ENCODE measurements at regions not wholly inside any gene's neighbourhood (a gene's known extent, or its start where the extent isn't known, plus 50 kb on each side); places are given as distances from the start of the nearest gene placed in this dataset.
"Not testable (repeated sequence)": the region's sequence is repeated elsewhere in the genome, so short reads cannot be mapped to it uniquely, and the experiment has no call there.

- no peak for DNase-seq
These were observed 55.5 kb downstream of the TPBG start for GRCh38 chr6:82419132-82419581.

- DNase-seq: no peak
These were observed 56.2 kb downstream of the TPBG start for GRCh38 chr6:82419859-82420258.

GRCh38 chr6:82430611-82431010 is 67.0 kb downstream of the TPBG start:
- no peak for DNase-seq

DNA sequence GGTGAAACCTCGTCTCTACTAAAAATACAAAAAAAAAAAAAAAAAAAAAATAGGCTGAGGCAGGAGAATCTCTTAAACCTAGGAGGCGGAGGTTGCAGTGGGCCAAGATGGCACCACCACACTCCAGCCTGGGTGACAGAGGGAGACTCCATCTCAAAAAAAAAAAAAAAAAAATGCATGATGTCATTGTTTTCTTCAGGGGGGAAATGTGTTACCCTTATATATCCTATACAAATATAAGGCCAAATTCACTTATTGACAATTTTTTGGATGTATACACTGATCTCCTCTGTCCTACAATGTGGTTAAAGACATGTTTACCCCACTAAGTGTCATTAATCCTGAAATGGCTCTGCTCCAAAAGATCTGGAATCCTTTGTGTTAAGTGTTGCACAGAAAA is 73.1 kb downstream of the TPBG start:
- no peak for DNase-seq

DNA sequence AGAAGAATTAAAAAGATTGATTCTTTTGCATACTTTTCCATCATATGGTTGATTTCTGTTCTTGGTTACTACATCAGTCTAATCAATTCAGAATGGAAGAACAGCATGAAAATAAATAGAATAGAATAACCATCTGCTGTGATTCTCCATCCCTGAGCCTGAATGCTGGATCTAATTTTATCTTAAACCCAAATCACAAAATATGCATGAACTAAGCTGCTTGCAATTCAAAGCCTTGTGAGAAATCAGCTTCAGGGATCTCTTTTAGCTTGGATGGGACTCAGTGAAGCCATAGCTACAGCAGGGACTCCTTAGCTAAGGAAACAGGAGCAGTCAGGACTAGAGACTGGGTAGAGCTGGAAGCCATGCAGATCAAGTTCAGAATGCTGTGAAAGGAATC is 74.1 kb downstream of the TPBG start:
- DNase-seq: no peak

DNA sequence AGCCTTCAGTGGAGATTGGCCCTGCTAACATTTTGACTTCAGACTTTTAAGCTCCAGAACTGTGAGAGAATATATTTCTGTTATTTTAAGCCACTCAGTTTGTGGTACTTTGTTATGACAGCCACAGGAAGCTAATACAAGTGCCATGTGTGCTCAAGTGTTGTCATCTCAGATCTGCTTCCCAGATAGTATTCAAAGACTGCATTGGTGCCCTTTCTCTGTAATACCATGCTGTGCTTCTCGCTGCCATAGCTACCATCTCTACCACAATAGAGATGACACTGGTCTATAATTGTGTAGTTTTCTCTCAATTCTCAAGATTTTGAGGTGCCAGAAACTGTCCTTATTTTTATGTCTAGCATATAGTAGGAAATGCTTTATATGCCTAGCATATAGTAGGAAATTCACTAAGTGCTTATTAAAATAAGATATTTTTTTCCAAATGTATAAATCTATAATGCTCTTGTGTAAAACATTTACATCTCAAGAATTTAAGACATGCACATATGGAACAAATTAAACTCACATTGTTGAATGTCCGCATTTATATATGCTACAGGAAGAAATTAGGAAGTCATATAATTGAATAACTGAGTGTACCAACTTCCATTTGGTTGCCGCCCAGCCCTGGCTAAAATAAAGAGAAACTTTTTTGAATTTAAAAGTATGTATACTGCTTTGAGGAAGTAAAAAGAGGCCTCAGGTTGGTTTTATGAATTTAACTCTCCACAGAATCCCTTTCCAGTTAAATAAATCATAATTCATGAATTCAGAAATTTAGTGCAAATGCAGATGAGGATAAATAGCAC is 77.6 kb downstream of the TPBG start:
- DNase-seq: no peak

GRCh38 chr6:82442061-82442719 is 78.6 kb downstream of the TPBG start:
- no peak for DNase-seq

DNA sequence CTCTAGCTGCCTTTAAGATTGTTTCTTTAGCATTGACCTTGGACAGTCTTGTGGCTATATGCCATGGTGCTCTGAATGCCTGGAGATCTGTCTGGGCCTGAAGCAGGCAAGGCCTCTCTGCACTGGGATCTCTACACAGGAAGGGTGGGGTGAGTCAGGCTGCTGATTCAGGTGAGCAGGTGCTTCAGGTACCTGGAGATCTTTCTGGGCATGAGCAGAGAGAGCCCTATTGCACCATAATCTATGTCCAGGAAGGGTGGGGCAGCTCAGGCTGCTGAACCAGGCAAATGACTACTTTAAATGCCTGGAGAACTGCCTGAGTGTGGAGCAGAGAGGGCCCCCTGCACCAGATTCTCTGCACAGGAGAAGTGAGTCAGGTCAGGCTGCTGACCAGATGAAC is 94.5 kb downstream of the TPBG start:
- no peak for DNase-seq

- no peak for DNase-seq
These were observed 95.1 kb downstream of the TPBG start for GRCh38 chr6:82458705-82459104.

DNA sequence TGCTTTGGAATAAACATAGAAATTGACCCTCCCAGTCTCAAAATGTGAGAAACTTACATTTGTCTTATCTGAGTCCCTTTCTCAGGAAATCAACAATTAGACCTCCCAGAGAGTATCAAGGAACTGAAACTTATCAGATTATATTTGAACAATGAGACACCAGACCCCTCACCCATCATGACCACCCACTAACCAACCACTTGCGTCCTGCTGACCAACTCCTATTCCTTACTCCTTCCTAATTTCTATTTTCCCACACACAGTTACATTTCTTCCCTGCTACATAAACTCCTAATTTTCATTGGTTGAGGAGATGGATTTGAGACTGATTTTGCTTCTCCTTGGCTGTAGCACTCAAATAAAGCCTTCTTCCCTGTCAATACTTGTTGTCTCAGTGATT is 97.9 kb downstream of the TPBG start:
- no peak for DNase-seq

- DNase-seq: no peak
These were observed 103.7 kb downstream of the TPBG start for GRCh38 chr6:82467338-82467737.

- not testable (repeated sequence) for DNase-seq
These were observed 106.5 kb downstream of the TPBG start for GRCh38 chr6:82470123-82470522.

DNA sequence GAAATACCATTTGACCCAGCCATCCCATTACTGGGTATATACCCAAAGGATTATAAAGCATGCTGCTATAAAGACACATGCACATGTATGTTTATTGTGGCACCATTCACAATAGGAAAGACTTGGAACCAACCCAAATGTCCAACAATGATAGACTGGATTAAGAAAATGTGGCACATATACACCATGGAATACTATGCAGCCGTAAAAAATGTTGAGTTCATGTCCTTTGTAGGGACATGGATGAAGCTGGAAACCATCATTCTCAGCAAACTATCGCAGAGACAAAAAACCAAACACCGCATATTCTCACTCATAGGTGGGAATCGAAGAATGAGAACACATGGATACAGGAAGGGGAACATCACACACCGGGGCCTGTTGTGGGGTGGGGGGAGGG is 111.5 kb downstream of the TPBG start:
- DNase-seq: not testable (repeated sequence)

DNA sequence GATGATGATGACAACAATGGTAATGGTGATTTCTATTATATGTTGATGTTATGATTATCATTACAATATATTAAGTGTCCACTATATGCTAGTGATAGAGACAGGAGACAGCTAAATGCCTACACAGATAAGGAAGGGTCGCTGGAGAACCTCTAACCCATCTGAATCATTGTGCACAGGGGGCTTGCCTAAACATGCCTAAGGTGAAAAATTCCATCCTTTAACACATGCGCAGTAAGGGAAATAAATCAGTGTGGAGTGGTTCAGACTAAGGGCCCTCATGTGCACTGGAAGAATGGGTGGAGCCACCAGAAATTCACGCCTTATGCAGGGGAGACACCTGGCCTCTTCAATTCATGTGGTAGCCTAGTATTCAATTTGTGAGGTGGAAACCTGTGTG is 120.4 kb downstream of the TPBG start:
- no peak for DNase-seq

DNA sequence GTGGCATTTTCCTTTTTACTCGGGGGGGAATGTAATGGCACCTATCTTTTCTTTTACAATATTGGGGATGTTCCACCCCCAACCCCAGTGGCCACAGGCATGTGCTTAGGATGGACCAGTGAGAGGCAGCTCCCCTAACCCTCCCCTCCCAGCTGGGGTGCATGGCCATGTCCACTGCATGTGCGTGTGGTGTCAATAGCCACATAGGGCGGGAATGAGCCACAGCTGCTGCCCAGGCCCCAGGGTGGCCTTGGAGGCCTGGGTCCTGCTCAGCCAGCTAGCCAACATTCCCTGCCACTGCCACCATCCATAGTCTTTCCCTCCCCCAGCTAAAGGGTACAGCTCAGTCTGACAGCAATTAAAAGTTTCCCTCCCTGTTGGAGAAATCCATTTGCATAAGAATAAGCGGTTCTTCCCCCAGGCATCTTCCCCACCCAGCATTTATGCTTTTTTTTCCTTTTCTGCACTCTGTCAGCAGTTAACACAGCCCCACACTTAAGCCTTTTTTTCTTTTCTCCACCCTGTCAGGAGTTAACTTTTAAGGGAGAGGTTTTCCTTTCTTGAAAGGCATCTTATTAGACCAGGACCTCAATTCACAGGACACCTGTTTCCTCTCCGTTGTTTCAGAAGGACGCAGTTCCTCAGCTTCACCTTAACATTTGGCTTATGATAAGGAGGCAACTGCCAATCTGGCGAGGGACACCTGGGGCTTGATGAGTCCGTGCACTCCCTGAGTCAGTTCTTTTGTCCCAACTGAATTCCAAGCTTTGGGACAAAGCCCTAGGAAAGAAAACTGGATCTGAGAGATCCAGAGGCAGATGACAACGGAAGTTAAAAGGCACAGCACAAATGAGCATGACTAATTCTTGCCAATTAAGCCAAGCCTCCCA is 121.4 kb downstream of the TPBG start:
- no peak for DNase-seq

DNA sequence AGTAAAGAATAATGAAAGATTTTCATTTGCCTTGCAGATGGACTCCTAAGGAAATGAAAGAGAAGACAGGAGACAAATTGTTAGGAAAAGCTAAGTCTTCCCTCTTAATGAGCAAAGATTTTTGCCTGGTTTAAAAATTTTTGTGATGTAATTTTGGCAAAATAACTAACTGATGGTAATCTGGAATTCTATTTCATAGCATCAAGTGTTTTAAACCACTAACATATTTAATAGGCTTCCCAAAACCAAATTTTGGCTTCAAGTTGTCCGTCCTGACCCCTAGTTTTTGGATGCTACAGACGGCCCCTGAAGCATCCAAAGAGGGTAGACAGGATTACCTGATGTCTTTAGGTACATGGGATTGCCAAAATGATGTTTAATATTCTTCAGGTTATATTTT is 124.3 kb downstream of the TPBG start:
- no peak for DNase-seq

GRCh38 chr6:82488403-82488802 is 124.8 kb downstream of the TPBG start:
- DNase-seq: no peak

GRCh38 chr6:82492134-82492533 is 128.5 kb downstream of the TPBG start:
- no peak for DNase-seq

DNA sequence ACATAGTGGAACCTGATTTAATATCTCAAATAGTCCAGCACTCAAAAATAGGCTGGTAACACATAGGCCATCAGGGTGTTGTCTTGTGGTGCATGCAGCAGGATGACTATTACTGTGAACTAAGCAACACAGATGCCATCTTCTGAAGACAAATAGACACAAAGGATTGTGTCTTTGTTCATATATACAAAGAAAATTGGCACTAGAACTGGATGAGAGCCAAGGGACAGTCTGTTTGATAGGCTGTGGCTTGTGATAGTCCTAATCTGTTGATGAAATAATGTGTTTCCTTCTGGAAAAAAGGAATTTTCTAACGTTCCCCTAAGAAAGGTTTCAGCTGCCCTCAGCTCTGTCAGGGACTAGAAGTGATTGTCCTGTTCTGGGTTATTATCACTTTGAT is 129.8 kb downstream of the TPBG start:
- no peak for DNase-seq

DNA sequence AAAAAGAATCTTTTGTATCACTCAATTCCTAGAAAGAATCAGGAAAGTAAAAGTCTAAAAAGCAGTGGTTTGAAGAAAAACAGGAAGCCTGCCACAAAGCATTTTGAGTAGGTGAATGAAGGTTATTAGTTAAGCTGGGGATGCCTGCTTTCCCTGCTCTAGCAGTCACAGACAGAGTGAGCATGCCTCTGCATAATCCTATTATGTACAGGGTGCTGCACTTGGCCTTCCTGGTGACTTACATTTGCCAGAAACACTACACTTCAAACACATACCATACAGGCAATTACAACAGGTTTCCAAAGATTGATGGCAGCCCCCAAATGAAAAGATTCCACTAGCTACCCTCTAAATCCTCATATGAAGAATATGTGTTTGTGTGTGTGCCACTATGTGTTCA is 130.8 kb downstream of the TPBG start:
- DNase-seq: no peak

- not testable (repeated sequence) for DNase-seq
These were observed 138.3 kb downstream of the TPBG start for GRCh38 chr6:82501901-82502300.

- no peak for DNase-seq
These were observed 142.9 kb downstream of the TPBG start for GRCh38 chr6:82506526-82506925.

- DNase-seq: no peak
These were observed 143.5 kb downstream of the TPBG start for GRCh38 chr6:82507112-82507511.

- no peak for DNase-seq
These were observed 147.9 kb downstream of the TPBG start for GRCh38 chr6:82511546-82511945.

All from stimulated activated CD4-positive, alpha-beta T cell treated with anti-CD3 and anti-CD28 coated beads, Interleukin-1b, Interleukin-23, amount 100 ng/mL, for 48 hours (primary cell).